GM12878 (cell line): ENCODE measurements at regions not wholly inside any gene's neighbourhood (a gene's known extent, or its start where the extent isn't known, plus 50 kb on each side); places are given as distances from the start of the nearest gene placed in this dataset.

Experiments used
- ATAC-seq: fragments of 200-7000 bp; cut with Tn5 transposase; 3 replicates; pipeline ENCODE4 v1.9.1; 2020; ENCODE audit warnings: mild to moderate bottlenecking, moderate library complexity
- BruUV-seq: library from RNA; stranded (reverse); fragments of 400-500 nt; replicated peaks from 2 replicates; lab custom pipeline; 2021; lab: Mats Ljungman, UMichigan
- CTCF ChIA-PET: fragments of 300-600 bp; sonication (Branson Sonifier 250); formaldehyde crosslinking; extraction: SDS; loops from one replicate; lab custom pipeline; 2021; ENCODE audit warnings: inconsistent platforms; lab: Yijun Ruan, JAX
- POLR2A ChIA-PET: fragments of 350-600 bp; formaldehyde crosslinking; extraction: SDS; loops from one replicate; lab custom pipeline; 2021; ENCODE audit warnings: inconsistent platforms; lab: Charles Lee
- RAD21 ChIA-PET: fragments of 300-600 bp; sonication (Branson Sonifier 250); formaldehyde crosslinking; loops from one replicate; lab custom pipeline; 2023; ENCODE audit warnings: antibody characterized with exemption; ENCODE audit not compliant: unreplicated experiment; lab: Charles Lee
- SMC1A ChIA-PET: fragments of 300-600 bp; sonication (Branson Sonifier 250); formaldehyde crosslinking; loops from one replicate; lab custom pipeline; 2023; ENCODE audit not compliant: unreplicated experiment, uncharacterized antibody; lab: Charles Lee
- DNase-seq: peaks from one replicate; pipeline ENCODE4 v3.0.0-alpha.2; 2011; ENCODE audit warnings: low read depth, low spot score
- FAIRE-seq: peaks from 3 replicates; lab custom pipeline; 2011; peaks lifted over from hg19 to GRCh38; lab: Jason Lieb, UNC
- H2AFZ ChIP-seq: 2 replicates; pipeline ENCODE4 v1.6.0; 2011; ENCODE audit warnings: low read depth, low read length, control low read depth; ENCODE audit not compliant: control insufficient read depth
- H3K27ac ChIP-seq: 2 replicates; pipeline ENCODE4 v1.5.1; 2011; ENCODE audit warnings: control low read depth; ENCODE audit not compliant: control insufficient read depth, insufficient read depth
- H3K27me3 ChIP-seq, 2 experiments: replicated peaks in 1 of 2; 2 replicates each; pipeline versions ENCODE4 v1.6.0 to v1.6.1; 2011; ENCODE audit warnings: low read length in 1 of 2; ENCODE audit not compliant: control insufficient read depth in 2 of 2, insufficient read depth in 2 of 2
- H3K36me3 ChIP-seq, 2 experiments: 2 replicates each; pipeline ENCODE4 v1.5.1; 2011; ENCODE audit warnings: low read length in 1 of 2; ENCODE audit not compliant: control insufficient read depth in 2 of 2, insufficient read depth in 2 of 2
- H3K4me1 ChIP-seq: 2 replicates; pipeline ENCODE4 v1.6.1; 2011; ENCODE audit warnings: mild to moderate bottlenecking, low read length, moderate library complexity, mixed read lengths; ENCODE audit not compliant: control insufficient read depth, insufficient read depth
- H3K4me2 ChIP-seq: 2 replicates; pipeline ENCODE4 v1.6.0; 2011; ENCODE audit warnings: control low read depth; ENCODE audit not compliant: control insufficient read depth, insufficient read depth
- H3K4me3 ChIP-seq: fragments of 200-600 bp; sonication (generic); 2 replicates; pipeline ENCODE4 v1.5.1; 2016
- H3K79me2 ChIP-seq: 2 replicates; pipeline ENCODE4 v1.6.0; 2011; ENCODE audit warnings: low read length; ENCODE audit not compliant: control insufficient read depth, insufficient read depth
- H3K9ac ChIP-seq: 2 replicates; pipeline ENCODE4 v1.8.0; 2011; ENCODE audit warnings: low read length, control low read depth, mixed read lengths; ENCODE audit not compliant: control insufficient read depth, insufficient read depth
- H3K9me3 ChIP-seq: replicated peaks from 3 replicates; pipeline ENCODE4 v1.5.1; 2011; ENCODE audit warnings: mild to moderate bottlenecking, low read length; ENCODE audit not compliant: control insufficient read depth, insufficient read depth
- H4K20me1 ChIP-seq: 2 replicates; pipeline ENCODE4 v1.6.0; 2011; ENCODE audit not compliant: control insufficient read depth, insufficient read depth
- ASH2L ChIP-seq: fragments of 300-600, 200-600 bp; sonication (generic); IDR thresholded peaks from 2 replicates; pipeline ENCODE4 v1.6.1; 2017; ENCODE audit warnings: low read depth, mild to moderate bottlenecking, borderline replicate concordance
- ATF7 ChIP-seq: fragments of 450-650 bp; IDR thresholded peaks from 2 replicates; pipeline ENCODE4 v1.6.1; 2016; ENCODE audit warnings: low read depth, mild to moderate bottlenecking
- BHLHE40 ChIP-seq, 2 experiments: fragments of 450-650 bp in 1 of 2; IDR thresholded peaks; 2 replicates each; pipeline ENCODE4 v1.6.1; 2011 to 2017; ENCODE audit warnings: low read depth in 2 of 2, borderline replicate concordance in 1 of 2, improper control_type of control experiment in 1 of 2, low read length in 1 of 2, mild to moderate bottlenecking in 1 of 2
- E2F8 ChIP-seq: fragments of 450-650 bp; IDR thresholded peaks from 2 replicates; pipeline ENCODE4 v1.6.1; 2018; ENCODE audit warnings: mild to moderate bottlenecking, low read depth, moderate library complexity; ENCODE audit not compliant: partially characterized antibody
- JUNB ChIP-seq: IDR thresholded peaks from 2 replicates; pipeline ENCODE4 v1.6.1; 2016; ENCODE audit warnings: antibody characterized with exemption, mild to moderate bottlenecking
- NFIC ChIP-seq: IDR thresholded peaks from 2 replicates; pipeline ENCODE4 v1.6.1; 2012; ENCODE audit warnings: low read depth, mild to moderate bottlenecking, inconsistent platforms, low read length, moderate library complexity
- PAX5 ChIP-seq: IDR thresholded peaks from 2 replicates; pipeline ENCODE4 v1.6.1; 2011; ENCODE audit warnings: low read depth, low read length, borderline replicate concordance
- PBX3 ChIP-seq: IDR thresholded peaks from 2 replicates; pipeline ENCODE4 v1.6.1; 2011; ENCODE audit warnings: mild to moderate bottlenecking, low read depth, low read length, moderate library complexity; ENCODE audit not compliant: insufficient replicate concordance
- POLR2AphosphoS2 ChIP-seq: IDR thresholded peaks from 2 replicates; pipeline ENCODE4 v1.6.1; 2011; ENCODE audit warnings: low read depth, mild to moderate bottlenecking, low read length, improper control_type of control experiment, moderate library complexity
- RELA ChIP-seq: fragments of 450-650 bp; IDR thresholded peaks from 2 replicates; pipeline ENCODE4 v1.8.0; 2014; ENCODE audit warnings: borderline replicate concordance; ENCODE audit not compliant: partially characterized antibody
- SREBF1 ChIP-seq: IDR thresholded peaks from 2 replicates; pipeline ENCODE4 v1.6.1; 2012; ENCODE audit warnings: mild to moderate bottlenecking, low read length
- STAT3 ChIP-seq: IDR thresholded peaks from 2 replicates; pipeline ENCODE4 v1.6.1; 2011; ENCODE audit warnings: low read depth, low read length, improper control_type of control experiment
- SUZ12 ChIP-seq: fragments of 200-600 bp; sonication (generic); IDR thresholded peaks from one replicate; pipeline ENCODE4 v1.6.1; 2018; ENCODE audit warnings: antibody characterized with exemption, mild to moderate bottlenecking; ENCODE audit not compliant: unreplicated experiment
- YBX1 ChIP-seq: fragments of 450-650 bp; IDR thresholded peaks from 2 replicates; pipeline ENCODE4 v1.6.1; 2016; ENCODE audit warnings: antibody characterized with exemption
- ZNF217 ChIP-seq: fragments of 450-650 bp; IDR thresholded peaks from 2 replicates; pipeline ENCODE4 v1.6.1; 2017; ENCODE audit warnings: antibody characterized with exemption, mild to moderate bottlenecking
- WGBS: methylation state at CpG from one replicate; pipeline ENCODE4 v1.1.6; 2016; ENCODE audit warnings: low lambda C conversion rate; ENCODE audit not compliant: insufficient replicate concordance, insufficient coverage; ENCODE audit errors: missing lambda C conversion rate; 5-methylcytosine and 5-hydroxymethylcytosine counted together
- in situ Hi-C: fragments of 300-500 bp; cut with MboI; formaldehyde crosslinking; loops from 9 replicates; pipeline ENCODE4 v1.14.3; 2018; ENCODE audit warnings: mixed read lengths
- intact Hi-C: fragments of 100-400 bp; cut with micrococcal nuclease; formaldehyde crosslinking; loops from one replicate; pipeline ENCODE4 v1.14.2; 2022; ENCODE audit not compliant: unreplicated experiment
- TF ChIP-seq, protein P1 (sequence below): fragments of 150-350 bp; IDR thresholded peaks from 2 replicates; pipeline ENCODE4 v1.6.1; 2016; ENCODE audit warnings: low read depth, low read length

DNA sequence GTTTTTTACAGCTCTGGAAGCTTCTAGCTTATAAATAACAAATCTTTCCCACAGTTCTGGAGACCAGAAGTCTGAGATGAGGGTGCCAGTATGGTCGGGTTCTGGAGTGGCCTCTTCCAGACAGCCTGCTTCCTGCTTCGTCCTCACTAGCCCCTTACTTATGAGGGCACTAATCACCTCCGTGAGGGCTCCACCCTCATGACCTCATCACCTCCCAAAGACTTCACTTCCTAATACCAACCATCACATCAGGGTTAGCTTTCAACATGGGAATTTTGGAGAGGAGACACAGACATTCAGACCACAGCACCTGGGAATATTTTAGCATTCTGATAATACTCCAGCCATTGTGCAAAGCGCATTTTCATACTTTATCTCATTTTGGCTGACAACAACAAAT lies 223.7 kb upstream of the IRF2BP2 start (continued):
- no peak for TF ChIP-seq BHLHE40 (IDR thresholded peaks at IDR 0.05; ENCODE audit: borderline replicate concordance in 1 of 2, low read depth in 2 of 2, low read length in 1 of 2)
- TF ChIP-seq ASH2L, result no peak
- no peak for TF ChIP-seq JUNB
- TF ChIP-seq, all 136 proteins: peak for 0

DNA sequence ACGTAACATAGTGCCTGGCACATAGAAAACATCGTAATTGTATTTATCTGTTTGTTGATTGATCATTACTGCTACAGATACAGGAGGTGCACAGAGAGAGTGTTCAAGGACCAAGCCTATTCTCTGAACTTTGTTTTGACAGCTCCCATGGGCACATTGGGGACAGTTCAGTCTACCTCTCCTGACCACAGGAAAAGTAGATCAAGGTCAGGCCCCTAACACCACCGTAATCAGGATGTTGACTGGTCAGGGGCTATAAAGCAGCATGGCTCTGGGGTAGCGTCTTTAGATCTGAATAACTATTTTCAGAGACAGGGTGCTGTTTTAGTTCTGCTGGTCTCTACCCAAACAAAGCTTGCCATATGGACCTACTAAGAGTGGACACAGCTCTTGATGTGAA lies 223.1 kb upstream of the IRF2BP2 start:
- ChIA-PET SMC1A (interaction anchor here (0.8 to 14.0 kb wide), 5 partner anchors 8 to 116 kb away, joined by 4 to 143 read pairs (median 4); no protein-coding TSS in a partner anchor), RAD21 (interaction anchor here (1.2 to 1.3 kb wide), 2 partner anchors 8 to 9 kb away, joined by 3 read pairs; no protein-coding TSS in a partner anchor), POLR2A (no interaction called here), CTCF (interaction anchor here (0.8 to 1.2 kb wide), 2 partner anchors 8 to 18 kb away, joined by 3 read pairs; no protein-coding TSS in a partner anchor)
- no peak overlapping the region for H3K9ac ChIP-seq
- in situ Hi-C loops (loop anchor here (25.0 kb wide), 1 partner anchor 96 kb away; no protein-coding TSS in a partner anchor), intact Hi-C loops (no loop called here)
- no peak for DNase-seq
- H3K4me2 ChIP-seq, result no peak overlapping the region
- peaks cover 7% of the 10 kb centered on the region for H3K4me1 ChIP-seq
- no peak overlapping the region for H2AFZ ChIP-seq
- no peak overlapping the region for H3K27ac ChIP-seq
- no peaks in the 10 kb centered on the region for H3K36me3 ChIP-seq
- no peak for FAIRE-seq
- ATAC-seq, result no peak
- no peak overlapping the region for H3K4me3 ChIP-seq
- H3K9me3 ChIP-seq, result no peaks in the 10 kb centered on the region; the same call in 1 of the 3 replicates
- no peaks in the 10 kb centered on the region for H4K20me1 ChIP-seq
- no TSS peak for BruUV-seq
- no peaks in the 10 kb centered on the region for H3K27me3 ChIP-seq
- WGBS, result 73% methylated on average over 4 of the region's 4 CpGs
- no peaks in the 10 kb centered on the region for H3K79me2 ChIP-seq
- no peak for TF ChIP-seq ASH2L
- TF ChIP-seq YBX1, result no peak
- no peak for TF ChIP-seq SUZ12
- TF ChIP-seq E2F8, result no peak
- no peak for TF ChIP-seq NFIC
- TF ChIP-seq, protein P1, sequence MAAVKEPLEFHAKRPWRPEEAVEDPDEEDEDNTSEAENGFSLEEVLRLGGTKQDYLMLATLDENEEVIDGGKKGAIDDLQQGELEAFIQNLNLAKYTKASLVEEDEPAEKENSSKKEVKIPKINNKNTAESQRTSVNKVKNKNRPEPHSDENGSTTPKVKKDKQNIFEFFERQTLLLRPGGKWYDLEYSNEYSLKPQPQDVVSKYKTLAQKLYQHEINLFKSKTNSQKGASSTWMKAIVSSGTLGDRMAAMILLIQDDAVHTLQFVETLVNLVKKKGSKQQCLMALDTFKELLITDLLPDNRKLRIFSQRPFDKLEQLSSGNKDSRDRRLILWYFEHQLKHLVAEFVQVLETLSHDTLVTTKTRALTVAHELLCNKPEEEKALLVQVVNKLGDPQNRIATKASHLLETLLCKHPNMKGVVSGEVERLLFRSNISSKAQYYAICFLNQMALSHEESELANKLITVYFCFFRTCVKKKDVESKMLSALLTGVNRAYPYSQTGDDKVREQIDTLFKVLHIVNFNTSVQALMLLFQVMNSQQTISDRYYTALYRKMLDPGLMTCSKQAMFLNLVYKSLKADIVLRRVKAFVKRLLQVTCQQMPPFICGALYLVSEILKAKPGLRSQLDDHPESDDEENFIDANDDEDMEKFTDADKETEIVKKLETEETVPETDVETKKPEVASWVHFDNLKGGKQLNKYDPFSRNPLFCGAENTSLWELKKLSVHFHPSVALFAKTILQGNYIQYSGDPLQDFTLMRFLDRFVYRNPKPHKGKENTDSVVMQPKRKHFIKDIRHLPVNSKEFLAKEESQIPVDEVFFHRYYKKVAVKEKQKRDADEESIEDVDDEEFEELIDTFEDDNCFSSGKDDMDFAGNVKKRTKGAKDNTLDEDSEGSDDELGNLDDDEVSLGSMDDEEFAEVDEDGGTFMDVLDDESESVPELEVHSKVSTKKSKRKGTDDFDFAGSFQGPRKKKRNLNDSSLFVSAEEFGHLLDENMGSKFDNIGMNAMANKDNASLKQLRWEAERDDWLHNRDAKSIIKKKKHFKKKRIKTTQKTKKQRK, result no peak
- no peak for TF ChIP-seq PBX3
- TF ChIP-seq ATF7, result no peak
- no peak for TF ChIP-seq SREBF1
- TF ChIP-seq RELA, result no peak
- no peak for TF ChIP-seq STAT3
- TF ChIP-seq PAX5, result no peak
- no peak for TF ChIP-seq ZNF217
- TF ChIP-seq POLR2AphosphoS2, result no peak
- no peak for TF ChIP-seq BHLHE40 (IDR thresholded peaks at IDR 0.05; ENCODE audit: borderline replicate concordance in 1 of 2, low read depth in 2 of 2, low read length in 1 of 2)
